22Rv1 (cell line): ENCODE measurements at regions not wholly inside any gene's neighbourhood (a gene's known extent, or its start where the extent isn't known, plus 50 kb on each side); places are given as distances from the start of the nearest gene placed in this dataset.

ENCODE experiments used
- H3K27ac ChIP-seq: fragments of 450-650 bp; 2 replicates; pipeline ENCODE4 v1.5.1; 2017
- CTCF ChIP-seq: fragments of 450-650 bp; IDR thresholded peaks from 2 replicates; pipeline ENCODE4 v1.5.1; 2017; ENCODE audit warnings: mild to moderate bottlenecking
- ZFX ChIP-seq: fragments of 450-650 bp; IDR thresholded peaks from 2 replicates; pipeline ENCODE4 v1.6.1; 2017; ENCODE audit warnings: antibody characterized with exemption, borderline replicate concordance

GRCh38 chr12:53803194-53803593, 51.4 kb upstream of the CISTR start:
- peak overlapping the region; percentile 77 for H3K27ac ChIP-seq
- TF ChIP-seq ZFX (no peak), CTCF (no peak)

DNA sequence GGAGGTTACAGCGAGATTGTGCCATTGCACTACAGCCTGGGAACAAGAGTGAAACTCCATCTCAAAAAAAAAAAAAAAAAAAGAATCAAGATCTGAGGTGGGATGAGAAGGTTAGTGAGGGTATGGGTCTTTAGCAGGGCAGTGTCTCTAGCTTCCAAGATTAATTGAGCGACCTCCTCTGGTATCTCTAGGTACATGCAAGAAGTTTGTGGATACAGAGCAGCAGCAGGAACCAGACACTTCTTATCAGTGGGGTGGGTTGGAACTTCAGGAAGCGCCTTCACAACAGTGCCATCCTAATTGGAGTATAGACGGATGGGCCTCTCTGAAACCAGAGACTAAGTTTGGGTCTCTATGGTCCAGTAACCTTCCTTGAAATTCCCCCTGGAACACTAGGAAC, 51.9 kb upstream of the CISTR start:
- no peak for TF ChIP-seq CTCF
- TF ChIP-seq ZFX = no peak
- peak overlapping the region; percentile 77 for H3K27ac ChIP-seq

GRCh38 chr12:53804429-53804828, 52.6 kb upstream of the CISTR start:
- TF ChIP-seq ZFX = no peak
- TF ChIP-seq CTCF = peak; percentile 65
- H3K27ac ChIP-seq = peak overlapping the region; percentile 77

DNA sequence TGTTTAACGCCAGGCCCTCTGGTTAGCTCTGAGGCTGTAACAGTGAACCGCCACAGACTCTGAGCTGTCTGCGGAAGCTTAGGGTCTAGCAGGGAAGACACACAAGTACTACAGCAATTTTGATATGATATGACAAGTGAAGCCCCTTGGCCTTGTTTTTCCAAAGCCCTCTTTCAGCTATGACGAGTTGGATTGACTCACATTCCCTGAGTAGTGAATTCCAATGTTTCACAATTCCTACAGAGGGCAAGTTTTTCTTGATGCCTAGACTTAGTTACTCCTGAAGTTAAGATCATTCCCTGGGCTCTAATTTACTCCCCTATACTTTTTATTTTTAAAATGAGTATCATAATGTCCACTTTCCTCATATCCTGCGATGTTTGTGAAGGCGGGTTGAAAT, 53.3 kb upstream of the CISTR start:
- H3K27ac ChIP-seq = peak overlapping the region; percentile 77
- no peak for TF ChIP-seq CTCF
- TF ChIP-seq ZFX = no peak

DNA sequence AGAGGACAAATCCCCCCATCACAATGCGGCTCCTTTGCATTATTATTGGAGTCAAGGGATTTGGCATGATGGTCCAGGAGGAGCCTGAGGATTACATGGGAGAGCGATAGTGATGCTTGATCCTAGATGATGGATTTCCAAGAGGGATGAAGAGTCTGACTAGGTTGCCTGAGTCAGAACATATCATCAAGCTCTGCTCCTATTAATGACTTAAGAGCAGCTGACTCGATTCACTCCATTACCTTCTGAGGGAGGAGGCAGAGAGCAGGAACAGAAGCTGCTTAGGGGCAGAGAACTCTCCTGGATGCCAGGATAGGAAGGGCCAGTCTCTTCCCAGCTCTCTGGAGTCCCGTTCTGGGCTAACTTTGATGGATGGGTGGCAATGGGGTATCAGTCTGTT, 54.0 kb upstream of the CISTR start:
- TF ChIP-seq ZFX (no peak), CTCF (no peak)
- peak overlapping the region; percentile 77 for H3K27ac ChIP-seq

GRCh38 chr12:53806721-53807120, 54.9 kb upstream of the CISTR start:
- TF ChIP-seq CTCF (no peak), ZFX (no peak)
- H3K27ac ChIP-seq = peak overlapping the region; percentile 77; the same call in 1 of the 2 replicates

DNA sequence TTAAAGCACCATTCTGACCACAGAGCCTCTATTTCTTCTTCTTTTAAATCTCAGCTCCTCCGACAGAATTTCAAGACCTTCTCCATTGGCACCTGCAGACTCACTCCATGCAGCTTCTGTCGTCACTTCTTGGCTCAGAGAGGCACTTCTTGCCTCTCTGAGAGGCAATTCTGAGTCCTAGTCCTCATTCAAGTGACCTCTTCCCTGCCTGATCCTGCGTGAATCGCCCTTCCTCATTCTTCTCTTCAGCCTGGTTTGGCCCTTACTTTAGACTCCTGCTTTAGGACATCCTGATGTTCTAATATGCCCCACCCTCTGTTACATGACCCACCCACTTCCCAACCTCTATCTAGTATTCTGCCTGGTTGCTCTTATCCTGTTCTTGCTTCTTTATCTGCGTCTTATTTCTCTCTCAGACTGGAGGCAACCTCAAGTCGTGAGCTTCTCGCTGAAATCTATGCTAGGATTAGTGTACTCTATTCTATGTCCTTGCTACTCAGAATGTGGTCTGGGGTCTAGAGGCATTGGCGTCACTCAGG, 55.6 kb upstream of the CISTR start:
- TF ChIP-seq CTCF = no peak
- no peak for TF ChIP-seq ZFX
- H3K27ac ChIP-seq = no peak overlapping the region
